ENCODE measurements at regions not wholly inside any gene's neighbourhood (a gene's known extent, or its start where the extent isn't known, plus 50 kb on each side); places are given as distances from the start of the nearest gene placed in this dataset.

GRCh38 chr9:120109242-120109641 lies 470.7 kb downstream of the CDK5RAP2 start:
- TF ChIP-seq, protein P1, sequence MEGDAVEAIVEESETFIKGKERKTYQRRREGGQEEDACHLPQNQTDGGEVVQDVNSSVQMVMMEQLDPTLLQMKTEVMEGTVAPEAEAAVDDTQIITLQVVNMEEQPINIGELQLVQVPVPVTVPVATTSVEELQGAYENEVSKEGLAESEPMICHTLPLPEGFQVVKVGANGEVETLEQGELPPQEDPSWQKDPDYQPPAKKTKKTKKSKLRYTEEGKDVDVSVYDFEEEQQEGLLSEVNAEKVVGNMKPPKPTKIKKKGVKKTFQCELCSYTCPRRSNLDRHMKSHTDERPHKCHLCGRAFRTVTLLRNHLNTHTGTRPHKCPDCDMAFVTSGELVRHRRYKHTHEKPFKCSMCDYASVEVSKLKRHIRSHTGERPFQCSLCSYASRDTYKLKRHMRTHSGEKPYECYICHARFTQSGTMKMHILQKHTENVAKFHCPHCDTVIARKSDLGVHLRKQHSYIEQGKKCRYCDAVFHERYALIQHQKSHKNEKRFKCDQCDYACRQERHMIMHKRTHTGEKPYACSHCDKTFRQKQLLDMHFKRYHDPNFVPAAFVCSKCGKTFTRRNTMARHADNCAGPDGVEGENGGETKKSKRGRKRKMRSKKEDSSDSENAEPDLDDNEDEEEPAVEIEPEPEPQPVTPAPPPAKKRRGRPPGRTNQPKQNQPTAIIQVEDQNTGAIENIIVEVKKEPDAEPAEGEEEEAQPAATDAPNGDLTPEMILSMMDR (IDR thresholded peaks at IDR 0.05): no peak
- no peak for TF ChIP-seq EZH2 (IDR thresholded peaks at IDR 0.05; ENCODE audit: borderline replicate concordance, insufficient read depth, low read depth, low read length, poor library complexity, severe bottlenecking)
- ATAC-seq (ENCODE audit: low read depth): no peak

DNA sequence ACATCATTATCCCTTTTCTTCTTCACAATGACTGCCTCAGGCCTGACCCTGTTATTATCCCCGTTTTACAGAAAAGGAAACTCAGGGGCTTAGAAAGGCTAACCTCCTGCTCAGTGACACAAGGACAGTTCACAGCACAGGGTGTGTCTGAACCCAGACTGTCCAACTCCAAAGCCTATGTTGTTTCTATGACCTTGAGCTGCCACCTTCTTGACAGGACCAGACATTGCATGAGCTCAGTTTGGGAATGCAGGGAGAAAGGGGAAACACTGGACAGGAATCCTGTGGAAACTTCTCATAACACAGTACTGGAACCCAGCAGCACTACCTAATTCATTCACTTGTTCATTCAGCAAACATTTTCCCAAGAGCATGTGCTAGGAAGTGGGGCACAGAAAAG lies 472.8 kb downstream of the CDK5RAP2 start:
- Mint-ChIP-seq H3K4me1 (no peaks in the 10 kb centered on the region), H3K27ac (no peak overlapping the region), H3K9me3 (ENCODE audit: insufficient read depth) (no peaks in the 10 kb centered on the region), H3K27me3 (peaks cover 13% of the 10 kb centered on the region), H3K4me3 (no peak overlapping the region)
- Histone ChIP-seq H3K4me1 (ENCODE audit: control insufficient read depth in 2 of 2, insufficient read depth in 2 of 2, low read length in 2 of 2) (no peaks in the 10 kb centered on the region), H3K27me3 (replicated peaks in 1 of 4; ENCODE audit: control extremely low read depth in 1 of 4, control insufficient read depth in 3 of 4, insufficient read depth in 4 of 4, low read length in 3 of 4) (no peaks in the 10 kb centered on the region), H3K36me3 (replicated peaks in 1 of 2; ENCODE audit: control extremely low read depth in 1 of 2, control insufficient read depth in 1 of 2, extremely low read depth in 1 of 2, insufficient read depth in 2 of 2, low read length in 1 of 2) (no peaks in the 10 kb centered on the region), H2AFZ (ENCODE audit: insufficient read depth, low read depth, low read length, poor library complexity, severe bottlenecking) (no peak overlapping the region), H3K27ac (ENCODE audit: low read length in 2 of 2) (no peak overlapping the region), H4K20me1 (ENCODE audit: control insufficient read depth, insufficient read depth, low read length, poor library complexity, severe bottlenecking) (no peaks in the 10 kb centered on the region), H3K4me3 (ENCODE audit: control extremely low read depth in 1 of 5, extremely low read depth in 1 of 5, insufficient read depth in 1 of 5, low read depth in 2 of 5, low read length in 4 of 5) (no peak overlapping the region), H3K9ac (ENCODE audit: low read length) (no peak overlapping the region), H3K4me2 (replicated peaks; ENCODE audit: low read depth, low read length, poor library complexity, severe bottlenecking) (no peak overlapping the region), H3K79me2 (ENCODE audit: control insufficient read depth, insufficient read depth, low read length) (no peaks in the 10 kb centered on the region), H3K9me3 (ENCODE audit: control extremely low read depth in 1 of 3, control insufficient read depth in 2 of 3, insufficient read depth in 1 of 3, low read length in 2 of 3) (peaks cover 0 to 3% (median 0%) of the 10 kb centered on the region in 3 donors)
- DNase-seq (no peak), ATAC-seq (ENCODE audit: low read depth) (no peak)
- ChIA-PET CTCF (no interaction called here), POLR2A (no interaction called here)
- WGBS (ENCODE audit: insufficient coverage): 83% methylated on average over 1 of the region's 1 CpG
- TF ChIP-seq, protein P1 (IDR thresholded peaks at IDR 0.05): no peak
- TF ChIP-seq EZH2 (IDR thresholded peaks at IDR 0.05; ENCODE audit: borderline replicate concordance, insufficient read depth, low read depth, low read length, poor library complexity, severe bottlenecking): no peak
- intact Hi-C loops (cut with micrococcal nuclease): no loop called here

More at GRCh38 chr9:120109242-120109641, 470.7 kb downstream of the CDK5RAP2 start:
- intact Hi-C loops (cut with micrococcal nuclease): no loop called here
- Histone ChIP-seq H3K4me3 (ENCODE audit: control extremely low read depth in 1 of 5, extremely low read depth in 1 of 5, insufficient read depth in 1 of 5, low read depth in 2 of 5, low read length in 4 of 5) (no peak overlapping the region), H3K4me1 (ENCODE audit: control insufficient read depth in 2 of 2, insufficient read depth in 2 of 2, low read length in 2 of 2) (no peaks in the 10 kb centered on the region), H3K36me3 (replicated peaks in 1 of 2; ENCODE audit: control extremely low read depth in 1 of 2, control insufficient read depth in 1 of 2, extremely low read depth in 1 of 2, insufficient read depth in 2 of 2, low read length in 1 of 2) (no peaks in the 10 kb centered on the region), H2AFZ (ENCODE audit: insufficient read depth, low read depth, low read length, poor library complexity, severe bottlenecking) (no peak overlapping the region), H3K9me3 (ENCODE audit: control extremely low read depth in 1 of 3, control insufficient read depth in 2 of 3, insufficient read depth in 1 of 3, low read length in 2 of 3) (no peaks in the 10 kb centered on the region), H3K27me3 (replicated peaks in 1 of 4; ENCODE audit: control extremely low read depth in 1 of 4, control insufficient read depth in 3 of 4, insufficient read depth in 4 of 4, low read length in 3 of 4) (no peaks in the 10 kb centered on the region), H3K79me2 (ENCODE audit: control insufficient read depth, insufficient read depth, low read length) (no peaks in the 10 kb centered on the region), H3K9ac (ENCODE audit: low read length) (no peak overlapping the region), H3K27ac (ENCODE audit: low read length in 2 of 2) (no peak overlapping the region), H3K4me2 (replicated peaks; ENCODE audit: low read depth, low read length, poor library complexity, severe bottlenecking) (no peak overlapping the region), H4K20me1 (ENCODE audit: control insufficient read depth, insufficient read depth, low read length, poor library complexity, severe bottlenecking) (no peaks in the 10 kb centered on the region)
- H3K27ac Mint-ChIP-seq: no peak overlapping the region
- WGBS (ENCODE audit: insufficient coverage): 71% methylated on average over 3 of the region's 3 CpGs
- H3K4me3 Mint-ChIP-seq: no peak overlapping the region
- H3K4me1 Mint-ChIP-seq: no peaks in the 10 kb centered on the region
- no peak for DNase-seq
- CTCF ChIA-PET: no interaction called here
- peaks cover 11% of the 10 kb centered on the region for H3K27me3 Mint-ChIP-seq
- POLR2A ChIA-PET: no interaction called here
- H3K9me3 Mint-ChIP-seq (ENCODE audit: insufficient read depth): no peaks in the 10 kb centered on the region
